Gastroesophageal sphincter (tissue), 3 donors: ENCODE measurements at regions not wholly inside any gene's neighbourhood (a gene's known extent, or its start where the extent isn't known, plus 50 kb on each side); places are given as distances from the start of the nearest gene placed in this dataset.

Source experiments
- EP300 ChIP-seq: sonication (generic); formaldehyde crosslinking; IDR thresholded peaks from one replicate; pipeline ENCODE4 v1.6.1; 2017; ENCODE audit warnings: antibody characterized with exemption, mild to moderate bottlenecking
- TF ChIP-seq, protein P1 (sequence below), 4 experiments: fragments of 200-600 bp in 2 of 4; fragments of 450-650 bp in 2 of 4; sonication (generic) in 1 of 4; IDR thresholded peaks; one replicate each; pipeline ENCODE4 v1.5.1; 2017 to 2019; ENCODE audit warnings: antibody characterized with exemption in 4 of 4, mild to moderate bottlenecking in 2 of 4, moderate library complexity in 2 of 4

DNA sequence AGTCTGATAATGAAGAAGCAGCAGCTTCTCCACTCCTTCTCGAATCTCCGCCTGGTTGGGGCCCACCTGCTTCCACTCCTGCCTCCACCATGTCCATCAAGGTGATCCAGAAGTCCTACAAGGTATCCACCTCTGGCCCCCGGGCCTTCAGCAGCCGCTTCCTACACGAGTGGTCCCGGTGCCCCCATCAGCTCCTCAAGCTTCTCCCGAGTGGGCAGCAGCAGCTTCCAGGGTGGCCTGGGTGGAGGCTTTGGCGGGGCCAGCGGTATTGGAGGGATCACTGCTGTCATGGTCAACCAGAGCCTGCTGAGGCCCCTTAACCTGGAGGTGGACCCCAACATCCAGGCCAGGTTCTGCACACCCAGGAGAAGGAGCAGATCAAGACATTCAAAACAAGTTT is 381.0 kb upstream of the USP15 start:
- TF ChIP-seq, protein P1, sequence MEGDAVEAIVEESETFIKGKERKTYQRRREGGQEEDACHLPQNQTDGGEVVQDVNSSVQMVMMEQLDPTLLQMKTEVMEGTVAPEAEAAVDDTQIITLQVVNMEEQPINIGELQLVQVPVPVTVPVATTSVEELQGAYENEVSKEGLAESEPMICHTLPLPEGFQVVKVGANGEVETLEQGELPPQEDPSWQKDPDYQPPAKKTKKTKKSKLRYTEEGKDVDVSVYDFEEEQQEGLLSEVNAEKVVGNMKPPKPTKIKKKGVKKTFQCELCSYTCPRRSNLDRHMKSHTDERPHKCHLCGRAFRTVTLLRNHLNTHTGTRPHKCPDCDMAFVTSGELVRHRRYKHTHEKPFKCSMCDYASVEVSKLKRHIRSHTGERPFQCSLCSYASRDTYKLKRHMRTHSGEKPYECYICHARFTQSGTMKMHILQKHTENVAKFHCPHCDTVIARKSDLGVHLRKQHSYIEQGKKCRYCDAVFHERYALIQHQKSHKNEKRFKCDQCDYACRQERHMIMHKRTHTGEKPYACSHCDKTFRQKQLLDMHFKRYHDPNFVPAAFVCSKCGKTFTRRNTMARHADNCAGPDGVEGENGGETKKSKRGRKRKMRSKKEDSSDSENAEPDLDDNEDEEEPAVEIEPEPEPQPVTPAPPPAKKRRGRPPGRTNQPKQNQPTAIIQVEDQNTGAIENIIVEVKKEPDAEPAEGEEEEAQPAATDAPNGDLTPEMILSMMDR (IDR thresholded peaks at IDR 0.05): no peak
- no peak for TF ChIP-seq EP300
